Skeletal muscle tissue (tissue), 3 donors: ENCODE measurements at regions not wholly inside any gene's neighbourhood (a gene's known extent, or its start where the extent isn't known, plus 50 kb on each side); places are given as distances from the start of the nearest gene placed in this dataset.

Source experiments
- H3K27ac ChIP-seq: one replicate; pipeline ENCODE4 v1.7.0; 2013; ENCODE audit warnings: mild to moderate bottlenecking, low read depth, low read length, inconsistent platforms
- H3K27me3 ChIP-seq, 3 donors: one replicate each; pipeline ENCODE4 v1.7.0; 2013; ENCODE audit warnings: low read length in 3 of 3; ENCODE audit not compliant: control insufficient read depth in 3 of 3, insufficient read depth in 3 of 3
- H3K36me3 ChIP-seq, 3 donors: one replicate each; pipeline ENCODE4 v1.7.0; 2013; ENCODE audit warnings: low read length in 3 of 3; ENCODE audit not compliant: control insufficient read depth in 3 of 3, insufficient read depth in 3 of 3
- H3K4me1 ChIP-seq, 3 donors: one replicate each; pipeline ENCODE4 v1.7.0; 2013; ENCODE audit warnings: low read length in 3 of 3, mild to moderate bottlenecking in 3 of 3; ENCODE audit not compliant: control insufficient read depth in 3 of 3, insufficient read depth in 3 of 3
- H3K4me3 ChIP-seq, 3 donors: one replicate each; pipeline ENCODE4 v1.7.0; 2013; ENCODE audit warnings: low read length in 3 of 3
- H3K9ac ChIP-seq, 3 donors: one replicate each; pipeline ENCODE4 v1.7.0; 2013; ENCODE audit warnings: low read length in 3 of 3, mild to moderate bottlenecking in 3 of 3, moderate library complexity in 2 of 3, low read depth in 1 of 3
- H3K9me3 ChIP-seq, 3 donors: one replicate each; pipeline ENCODE4 v1.7.0; 2013; ENCODE audit warnings: low read length in 3 of 3; ENCODE audit not compliant: control insufficient read depth in 3 of 3
- donor health status: Osteomylitis.

- H3K36me3 ChIP-seq = no peaks in the 10 kb centered on the region
- no peak overlapping the region for H3K4me3 ChIP-seq
- no peak overlapping the region for H3K27ac ChIP-seq
- H3K9me3 ChIP-seq = no peaks in the 10 kb centered on the region
- H3K9ac ChIP-seq = no peak overlapping the region
- H3K4me1 ChIP-seq = peaks cover 0 to 5% (median 0%) of the 10 kb centered on the region in 3 donors
- no peaks in the 10 kb centered on the region for H3K27me3 ChIP-seq
Measured at GRCh38 chr20:39376788-39377187, 414.6 kb downstream of the DHX35 start.

GRCh38 chr20:39364320-39364719 is 402.2 kb downstream of the DHX35 start:
- no peaks in the 10 kb centered on the region for H3K9me3 ChIP-seq
- no peak overlapping the region for H3K4me3 ChIP-seq
- H3K4me1 ChIP-seq = peaks cover 9 to 26% (median 16%) of the 10 kb centered on the region in 3 donors
- H3K9ac ChIP-seq = no peak overlapping the region
- H3K27ac ChIP-seq = no peak overlapping the region
- H3K27me3 ChIP-seq = no peaks in the 10 kb centered on the region
- H3K36me3 ChIP-seq = no peaks in the 10 kb centered on the region

- no peaks in the 10 kb centered on the region for H3K36me3 ChIP-seq
- peak overlapping the region; percentile 31 for H3K27ac ChIP-seq
- peaks cover 23 to 46% (median 28%) of the 10 kb centered on the region in 3 donors for H3K4me1 ChIP-seq
- H3K4me3 ChIP-seq = no peak overlapping the region
- H3K9ac ChIP-seq = no peak overlapping the region
- no peaks in the 10 kb centered on the region for H3K27me3 ChIP-seq
- no peaks in the 10 kb centered on the region for H3K9me3 ChIP-seq
Measured at GRCh38 chr20:39359981-39360620, 398.0 kb downstream of the DHX35 start.

- Histone ChIP-seq H3K4me1 (peaks cover 15 to 36% (median 25%) of the 10 kb centered on the region in 3 donors), H3K9me3 (no peaks in the 10 kb centered on the region), H3K27me3 (no peaks in the 10 kb centered on the region), H3K4me3 (no peak overlapping the region), H3K27ac (peak overlapping the region; percentile 61), H3K9ac (no peak overlapping the region), H3K36me3 (no peaks in the 10 kb centered on the region)
Measured at GRCh38 chr20:39358052-39358451, 395.9 kb downstream of the DHX35 start.

- Histone ChIP-seq H3K4me3 (no peak overlapping the region), H3K4me1 (peaks cover 15 to 32% (median 25%) of the 10 kb centered on the region in 3 donors), H3K27me3 (no peaks in the 10 kb centered on the region), H3K36me3 (no peaks in the 10 kb centered on the region), H3K27ac (no peak overlapping the region), H3K9me3 (no peaks in the 10 kb centered on the region), H3K9ac (no peak overlapping the region)
Measured at GRCh38 chr20:39356908-39357307, 394.8 kb downstream of the DHX35 start.

GRCh38 chr20:39349240-39349639 is 387.1 kb downstream of the DHX35 start:
- Histone ChIP-seq H3K27me3 (no peaks in the 10 kb centered on the region), H3K9ac (no peak overlapping the region), H3K36me3 (no peaks in the 10 kb centered on the region), H3K4me1 (no peaks in the 10 kb centered on the region), H3K27ac (no peak overlapping the region), H3K9me3 (peaks cover 3 to 5% (median 3%) of the 10 kb centered on the region in 3 donors), H3K4me3 (no peak overlapping the region)

GRCh38 chr20:39347626-39348025 is 385.5 kb downstream of the DHX35 start:
- Histone ChIP-seq H3K27ac (no peak overlapping the region), H3K9me3 (peaks cover 3 to 5% (median 3%) of the 10 kb centered on the region in 3 donors), H3K27me3 (no peaks in the 10 kb centered on the region), H3K36me3 (no peaks in the 10 kb centered on the region), H3K9ac (no peak overlapping the region), H3K4me3 (no peak overlapping the region), H3K4me1 (no peaks in the 10 kb centered on the region)

GRCh38 chr20:39342463-39342862 is 380.3 kb downstream of the DHX35 start:
- Histone ChIP-seq H3K27ac (no peak overlapping the region), H3K4me3 (no peak overlapping the region), H3K27me3 (no peaks in the 10 kb centered on the region), H3K36me3 (no peaks in the 10 kb centered on the region), H3K9ac (no peak overlapping the region), H3K9me3 (no peaks in the 10 kb centered on the region), H3K4me1 (peaks cover 0 to 3% (median 0%) of the 10 kb centered on the region in 3 donors)

GRCh38 chr20:39338469-39339376 is 376.6 kb downstream of the DHX35 start:
- Histone ChIP-seq H3K9ac (no peak overlapping the region), H3K27me3 (no peaks in the 10 kb centered on the region), H3K4me3 (no peak overlapping the region), H3K27ac (no peak overlapping the region), H3K36me3 (no peaks in the 10 kb centered on the region), H3K4me1 (peaks cover 0 to 3% (median 0%) of the 10 kb centered on the region in 3 donors), H3K9me3 (no peaks in the 10 kb centered on the region)

- H3K9ac ChIP-seq = no peak overlapping the region
- H3K27me3 ChIP-seq = no peaks in the 10 kb centered on the region
- no peaks in the 10 kb centered on the region for H3K9me3 ChIP-seq
- no peaks in the 10 kb centered on the region for H3K4me1 ChIP-seq
- no peak overlapping the region for H3K4me3 ChIP-seq
- H3K27ac ChIP-seq = no peak overlapping the region
- no peaks in the 10 kb centered on the region for H3K36me3 ChIP-seq
Measured at GRCh38 chr20:39333211-39333610, 371.1 kb downstream of the DHX35 start.
